ENCODE measurements at regions not wholly inside any gene's neighbourhood (a gene's known extent, or its start where the extent isn't known, plus 50 kb on each side); places are given as distances from the start of the nearest gene placed in this dataset.

DNA sequence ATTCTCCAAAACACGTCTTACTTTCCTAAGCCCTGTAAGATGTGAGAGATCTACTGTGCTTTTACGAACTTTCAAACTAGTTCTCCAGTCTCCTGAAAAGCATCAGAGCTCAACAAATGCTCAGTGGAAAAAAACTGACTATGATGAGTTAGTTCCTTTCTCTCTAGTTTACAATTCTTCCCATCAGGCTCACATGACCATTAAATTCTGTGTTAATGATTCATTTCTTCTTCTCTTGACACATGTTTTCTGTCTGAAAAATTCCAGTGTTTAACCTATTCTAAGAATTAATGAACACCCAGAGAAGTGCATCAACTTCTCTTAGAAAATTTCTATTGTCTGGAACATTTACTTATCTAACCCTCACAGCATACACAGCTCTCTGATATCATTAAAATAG lies 844.3 kb downstream of the SI start:
- H2AFZ ChIP-seq (ENCODE audit: low read length, unreplicated experiment): no peak overlapping the region
- no peaks in the 10 kb centered on the region for H3K27me3 ChIP-seq (ENCODE audit: insufficient read depth, low read length)
- no peaks in the 10 kb centered on the region for H3K4me1 ChIP-seq (ENCODE audit: control insufficient read depth, insufficient read depth, low read length, unreplicated experiment)
- no peaks in the 10 kb centered on the region for H3K79me2 ChIP-seq (ENCODE audit: control insufficient read depth, insufficient read depth, low read length, unreplicated experiment)
- no peak overlapping the region for H3K27ac ChIP-seq (ENCODE audit: low read depth, low read length)
- H3K4me3 ChIP-seq (ENCODE audit: low read depth, low read length): no peak overlapping the region
- H3K36me3 ChIP-seq (ENCODE audit: insufficient read depth, low read length): no peaks in the 10 kb centered on the region

DNA sequence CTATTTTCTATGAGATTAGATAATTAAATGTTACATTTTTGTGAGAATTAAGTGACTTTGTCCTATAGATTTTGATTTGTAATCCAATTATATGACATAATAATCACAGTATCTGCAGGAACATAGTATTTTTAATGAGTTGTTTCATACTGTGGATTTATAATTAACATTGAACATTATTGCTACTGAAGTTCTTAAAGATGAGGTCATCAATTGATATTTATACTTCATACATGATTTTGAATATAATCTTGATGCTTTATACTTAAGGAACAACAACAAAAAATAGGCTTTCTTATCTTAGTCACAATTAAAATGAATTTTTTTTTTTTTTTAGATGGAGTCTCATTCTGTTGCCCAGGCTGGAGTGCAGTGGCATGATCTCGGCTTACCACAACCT lies 846.6 kb downstream of the SI start:
- H3K4me3 ChIP-seq (ENCODE audit: low read depth, low read length): no peak overlapping the region
- H3K27me3 ChIP-seq (ENCODE audit: insufficient read depth, low read length): no peaks in the 10 kb centered on the region
- no peaks in the 10 kb centered on the region for H3K4me1 ChIP-seq (ENCODE audit: control insufficient read depth, insufficient read depth, low read length, unreplicated experiment)
- H3K27ac ChIP-seq (ENCODE audit: low read depth, low read length): no peak overlapping the region
- no peaks in the 10 kb centered on the region for H3K36me3 ChIP-seq (ENCODE audit: insufficient read depth, low read length)
- H2AFZ ChIP-seq (ENCODE audit: low read length, unreplicated experiment): no peak overlapping the region
- H3K79me2 ChIP-seq (ENCODE audit: control insufficient read depth, insufficient read depth, low read length, unreplicated experiment): no peaks in the 10 kb centered on the region

DNA sequence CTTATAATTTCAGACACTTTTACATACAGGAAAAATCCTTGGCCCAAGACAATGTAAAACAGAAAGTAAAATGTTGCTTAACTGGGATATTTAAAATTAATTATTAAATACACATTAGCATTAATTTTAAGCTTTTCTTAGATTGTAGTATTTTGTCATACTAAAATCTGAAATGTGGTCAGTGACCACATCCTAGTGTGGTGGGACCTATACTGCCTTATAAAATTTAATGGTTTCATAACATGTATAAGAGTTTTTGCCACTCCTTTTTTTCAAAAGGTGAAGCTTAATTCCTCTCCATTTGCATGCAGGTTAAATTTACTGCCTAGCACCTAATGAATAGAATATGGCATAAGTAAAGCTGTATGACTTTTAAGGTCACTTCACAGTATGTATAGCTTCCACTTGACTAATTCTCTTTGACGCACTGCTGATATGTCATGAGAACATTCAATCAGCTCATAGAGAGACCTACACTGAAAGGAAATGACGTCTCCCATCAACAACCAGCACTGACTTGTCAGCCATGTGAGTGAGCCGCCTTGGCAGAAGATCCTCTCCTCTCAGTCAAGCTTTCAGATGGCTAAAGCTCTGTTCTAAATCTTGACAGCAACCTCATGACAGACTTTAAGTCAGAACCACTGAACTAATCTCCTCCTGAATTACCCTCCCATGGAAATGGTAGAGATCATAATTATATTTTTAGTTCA lies 847.8 kb downstream of the SI start:
- Histone ChIP-seq H3K4me1 (ENCODE audit: control insufficient read depth, insufficient read depth, low read length, unreplicated experiment) (no peaks in the 10 kb centered on the region), H3K79me2 (ENCODE audit: control insufficient read depth, insufficient read depth, low read length, unreplicated experiment) (no peaks in the 10 kb centered on the region), H2AFZ (ENCODE audit: low read length, unreplicated experiment) (no peak overlapping the region), H3K36me3 (ENCODE audit: insufficient read depth, low read length) (no peaks in the 10 kb centered on the region), H3K27me3 (ENCODE audit: insufficient read depth, low read length) (no peaks in the 10 kb centered on the region), H3K27ac (ENCODE audit: low read depth, low read length) (no peak overlapping the region), H3K4me3 (ENCODE audit: low read depth, low read length) (no peak overlapping the region)

DNA sequence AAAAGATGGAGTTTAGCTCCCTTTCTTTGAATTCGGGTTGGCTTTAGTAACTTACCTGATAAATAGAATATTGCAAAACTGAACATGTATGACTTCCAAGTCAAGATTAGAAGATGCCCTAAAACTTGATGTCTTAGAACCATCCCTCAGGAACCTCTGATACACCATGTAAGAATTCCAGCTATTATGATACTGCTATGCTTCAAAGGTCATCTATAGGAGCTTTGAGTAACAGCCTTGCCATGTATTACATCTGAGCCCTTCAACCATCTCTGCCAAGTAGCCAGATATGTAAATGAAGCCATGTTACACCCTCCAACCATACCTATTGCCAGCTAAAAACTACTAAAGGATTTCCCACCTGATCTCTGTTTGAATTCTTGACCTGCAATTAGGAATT lies 854.2 kb downstream of the SI start:
- H2AFZ ChIP-seq (ENCODE audit: low read length, unreplicated experiment): no peak overlapping the region
- no peaks in the 10 kb centered on the region for H3K36me3 ChIP-seq (ENCODE audit: insufficient read depth, low read length)
- no peaks in the 10 kb centered on the region for H3K79me2 ChIP-seq (ENCODE audit: control insufficient read depth, insufficient read depth, low read length, unreplicated experiment)
- H3K4me1 ChIP-seq (ENCODE audit: control insufficient read depth, insufficient read depth, low read length, unreplicated experiment): no peaks in the 10 kb centered on the region
- no peaks in the 10 kb centered on the region for H3K27me3 ChIP-seq (ENCODE audit: insufficient read depth, low read length)
- no peak overlapping the region for H3K27ac ChIP-seq (ENCODE audit: low read depth, low read length)
- no peak overlapping the region for H3K4me3 ChIP-seq (ENCODE audit: low read depth, low read length)

DNA sequence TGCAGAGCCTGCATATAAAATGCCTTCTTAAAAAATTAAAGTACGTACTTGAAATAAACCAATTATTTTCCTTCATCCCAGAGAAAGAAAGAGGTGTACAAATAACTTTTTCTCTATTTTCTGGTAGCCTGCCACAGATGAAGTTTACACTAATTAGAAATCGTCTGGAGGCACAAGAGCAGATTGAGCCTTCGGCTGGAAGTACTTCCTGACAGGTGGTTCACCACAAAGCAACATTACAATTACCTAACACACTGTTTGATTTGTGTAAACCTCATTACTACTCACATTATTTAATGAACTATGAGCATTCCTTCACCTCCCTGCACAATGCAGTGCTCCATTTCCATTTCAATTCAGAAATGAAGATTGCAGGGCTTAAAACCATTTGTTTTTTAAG lies 856.1 kb downstream of the SI start:
- H3K36me3 ChIP-seq (ENCODE audit: insufficient read depth, low read length): no peaks in the 10 kb centered on the region
- H3K27ac ChIP-seq (ENCODE audit: low read depth, low read length): no peak overlapping the region
- no peak overlapping the region for H3K4me3 ChIP-seq (ENCODE audit: low read depth, low read length)
- H3K4me1 ChIP-seq (ENCODE audit: control insufficient read depth, insufficient read depth, low read length, unreplicated experiment): no peaks in the 10 kb centered on the region
- H3K79me2 ChIP-seq (ENCODE audit: control insufficient read depth, insufficient read depth, low read length, unreplicated experiment): no peaks in the 10 kb centered on the region
- no peak overlapping the region for H2AFZ ChIP-seq (ENCODE audit: low read length, unreplicated experiment)
- H3K27me3 ChIP-seq (ENCODE audit: insufficient read depth, low read length): no peaks in the 10 kb centered on the region

DNA sequence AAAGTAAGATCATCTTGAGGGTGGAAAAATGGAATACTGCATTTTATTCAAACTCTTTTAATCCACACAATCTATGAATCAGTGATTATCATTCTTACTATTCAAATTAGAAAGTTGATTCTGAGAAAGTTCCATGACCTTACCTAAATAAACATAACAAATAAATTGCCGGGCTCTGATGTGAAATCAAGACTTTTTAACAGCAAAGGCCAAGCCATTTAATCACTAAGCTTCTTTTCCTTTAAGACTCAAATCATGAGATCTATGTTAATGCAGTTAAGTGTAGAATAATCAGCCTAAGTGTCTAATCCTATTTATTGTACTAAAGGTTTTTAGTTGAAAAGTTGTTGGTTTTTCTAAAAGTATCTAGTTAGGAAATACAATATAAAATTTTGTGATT lies 857.0 kb downstream of the SI start:
- H3K79me2 ChIP-seq (ENCODE audit: control insufficient read depth, insufficient read depth, low read length, unreplicated experiment): no peaks in the 10 kb centered on the region
- no peaks in the 10 kb centered on the region for H3K4me1 ChIP-seq (ENCODE audit: control insufficient read depth, insufficient read depth, low read length, unreplicated experiment)
- no peaks in the 10 kb centered on the region for H3K27me3 ChIP-seq (ENCODE audit: insufficient read depth, low read length)
- H3K27ac ChIP-seq (ENCODE audit: low read depth, low read length): no peak overlapping the region
- H3K4me3 ChIP-seq (ENCODE audit: low read depth, low read length): no peak overlapping the region
- H3K36me3 ChIP-seq (ENCODE audit: insufficient read depth, low read length): no peaks in the 10 kb centered on the region
- no peak overlapping the region for H2AFZ ChIP-seq (ENCODE audit: low read length, unreplicated experiment)

DNA sequence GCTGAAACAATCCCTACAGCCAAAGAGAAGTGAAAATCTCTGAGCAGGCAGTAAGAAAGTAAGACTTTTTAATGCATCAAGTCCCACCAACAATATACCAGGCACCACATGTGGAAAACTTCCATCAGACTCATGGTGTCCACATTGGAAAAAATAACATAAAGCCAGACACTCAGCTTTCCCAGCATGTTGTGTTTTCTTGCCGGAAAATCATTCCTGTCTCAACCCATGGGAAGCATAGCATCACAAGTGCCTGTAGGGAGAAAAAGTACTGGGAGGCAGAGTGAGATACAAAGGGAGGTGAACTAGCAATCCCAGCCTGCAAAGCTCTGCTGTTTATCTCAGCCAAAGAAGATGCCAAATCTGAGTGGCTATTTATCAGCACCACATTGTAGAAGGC lies 868.9 kb downstream of the SI start:
- no peaks in the 10 kb centered on the region for H3K79me2 ChIP-seq (ENCODE audit: control insufficient read depth, insufficient read depth, low read length, unreplicated experiment)
- H3K27ac ChIP-seq (ENCODE audit: low read depth, low read length): peak overlapping the region; percentile 26; the same call in 1 of the 2 replicates
- H2AFZ ChIP-seq (ENCODE audit: low read length, unreplicated experiment): no peak overlapping the region
- no peaks in the 10 kb centered on the region for H3K27me3 ChIP-seq (ENCODE audit: insufficient read depth, low read length)
- no peak overlapping the region for H3K4me3 ChIP-seq (ENCODE audit: low read depth, low read length)
- peaks cover 19% of the 10 kb centered on the region for H3K4me1 ChIP-seq (ENCODE audit: control insufficient read depth, insufficient read depth, low read length, unreplicated experiment)
- no peaks in the 10 kb centered on the region for H3K36me3 ChIP-seq (ENCODE audit: insufficient read depth, low read length)

DNA sequence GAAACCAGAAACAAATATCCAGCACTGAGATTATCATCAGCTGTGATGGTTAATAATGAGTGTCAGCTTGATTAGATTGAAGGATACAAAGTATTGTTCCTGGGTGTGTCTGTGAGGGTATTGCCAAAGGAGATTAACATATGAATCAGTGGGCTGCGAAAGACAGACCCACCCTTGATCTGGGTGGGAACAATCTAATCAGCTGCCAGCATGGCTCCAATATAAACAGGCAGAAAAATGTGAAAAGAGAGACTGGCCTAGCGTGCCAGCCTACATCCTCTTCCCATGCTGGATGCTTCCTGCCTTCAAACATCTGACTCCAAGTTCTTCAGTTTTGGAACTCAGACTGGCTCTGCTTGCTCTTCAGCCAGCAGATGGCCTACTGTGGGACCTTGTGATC lies 869.5 kb downstream of the SI start:
- H3K36me3 ChIP-seq (ENCODE audit: insufficient read depth, low read length): no peaks in the 10 kb centered on the region
- no peak overlapping the region for H2AFZ ChIP-seq (ENCODE audit: low read length, unreplicated experiment)
- no peaks in the 10 kb centered on the region for H3K79me2 ChIP-seq (ENCODE audit: control insufficient read depth, insufficient read depth, low read length, unreplicated experiment)
- no peaks in the 10 kb centered on the region for H3K27me3 ChIP-seq (ENCODE audit: insufficient read depth, low read length)
- H3K4me1 ChIP-seq (ENCODE audit: control insufficient read depth, insufficient read depth, low read length, unreplicated experiment): peaks cover 19% of the 10 kb centered on the region
- no peak overlapping the region for H3K4me3 ChIP-seq (ENCODE audit: low read depth, low read length)
- peak overlapping the region; percentile 29; the same call in 1 of the 2 replicates for H3K27ac ChIP-seq (ENCODE audit: low read depth, low read length)

DNA sequence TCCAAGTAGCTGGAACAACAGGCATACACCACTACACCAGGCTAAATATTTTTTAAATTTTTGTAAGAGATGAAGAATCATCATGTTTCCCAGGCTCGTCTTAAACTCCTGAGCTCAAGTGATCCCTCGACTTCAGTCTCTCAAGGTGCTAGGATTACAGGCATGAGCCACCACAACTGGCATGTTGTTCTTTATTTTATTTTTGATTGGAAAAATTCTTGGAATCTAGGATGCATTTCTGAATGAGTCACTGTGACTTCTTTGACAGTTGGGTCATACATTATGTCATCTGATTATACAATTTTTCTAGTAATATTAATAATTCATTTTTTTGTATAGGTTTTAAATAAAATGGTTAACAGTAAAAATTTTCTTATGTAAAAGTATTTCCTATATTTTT lies 870.2 kb downstream of the SI start:
- no peak overlapping the region for H3K4me3 ChIP-seq (ENCODE audit: low read depth, low read length)
- H3K27me3 ChIP-seq (ENCODE audit: insufficient read depth, low read length): no peaks in the 10 kb centered on the region
- H2AFZ ChIP-seq (ENCODE audit: low read length, unreplicated experiment): no peak overlapping the region
- H3K79me2 ChIP-seq (ENCODE audit: control insufficient read depth, insufficient read depth, low read length, unreplicated experiment): no peaks in the 10 kb centered on the region
- no peak overlapping the region for H3K27ac ChIP-seq (ENCODE audit: low read depth, low read length)
- H3K36me3 ChIP-seq (ENCODE audit: insufficient read depth, low read length): no peaks in the 10 kb centered on the region
- peaks cover 19% of the 10 kb centered on the region for H3K4me1 ChIP-seq (ENCODE audit: control insufficient read depth, insufficient read depth, low read length, unreplicated experiment)

DNA sequence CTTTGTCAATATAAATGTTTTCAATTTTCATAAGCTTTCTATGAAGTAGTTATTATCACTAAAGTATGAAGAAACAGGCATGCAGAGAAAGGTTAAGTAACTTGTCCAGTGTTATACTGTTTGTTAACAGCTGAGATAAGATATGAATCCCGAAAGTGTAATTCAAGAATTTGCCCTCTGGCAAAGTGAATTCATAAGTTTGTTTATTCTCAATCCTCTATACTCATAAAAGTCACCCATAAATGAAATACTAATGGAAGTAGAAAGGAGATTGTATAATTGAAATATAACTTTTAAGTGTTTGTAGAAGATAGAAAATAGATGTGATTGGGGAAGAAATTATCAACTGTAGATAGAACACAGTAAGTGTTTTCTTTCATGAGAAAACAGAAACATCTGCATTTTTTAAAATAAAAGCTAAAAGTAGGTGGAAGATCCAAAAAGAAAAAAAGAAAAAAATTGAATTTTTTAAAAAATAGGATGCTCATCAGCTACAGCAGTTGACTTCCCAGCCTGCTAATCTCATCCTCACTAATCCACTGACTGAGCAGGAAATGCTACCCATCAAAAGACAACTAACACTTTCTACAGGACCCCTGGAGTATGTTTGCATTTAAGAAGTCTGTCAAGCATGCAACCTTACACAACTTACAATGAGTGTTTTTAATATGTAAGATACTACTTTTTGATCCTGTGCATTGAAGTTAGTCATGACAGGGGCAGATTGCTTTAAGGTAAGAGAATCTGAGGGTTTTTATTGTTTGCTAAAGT lies 878.1 kb downstream of the SI start:
- no peak overlapping the region for H2AFZ ChIP-seq (ENCODE audit: low read length, unreplicated experiment)
- H3K4me3 ChIP-seq (ENCODE audit: low read depth, low read length): no peak overlapping the region
- no peaks in the 10 kb centered on the region for H3K4me1 ChIP-seq (ENCODE audit: control insufficient read depth, insufficient read depth, low read length, unreplicated experiment)
- H3K27me3 ChIP-seq (ENCODE audit: insufficient read depth, low read length): no peaks in the 10 kb centered on the region
- no peaks in the 10 kb centered on the region for H3K79me2 ChIP-seq (ENCODE audit: control insufficient read depth, insufficient read depth, low read length, unreplicated experiment)
- H3K36me3 ChIP-seq (ENCODE audit: insufficient read depth, low read length): no peaks in the 10 kb centered on the region
- no peak overlapping the region for H3K27ac ChIP-seq (ENCODE audit: low read depth, low read length)

DNA sequence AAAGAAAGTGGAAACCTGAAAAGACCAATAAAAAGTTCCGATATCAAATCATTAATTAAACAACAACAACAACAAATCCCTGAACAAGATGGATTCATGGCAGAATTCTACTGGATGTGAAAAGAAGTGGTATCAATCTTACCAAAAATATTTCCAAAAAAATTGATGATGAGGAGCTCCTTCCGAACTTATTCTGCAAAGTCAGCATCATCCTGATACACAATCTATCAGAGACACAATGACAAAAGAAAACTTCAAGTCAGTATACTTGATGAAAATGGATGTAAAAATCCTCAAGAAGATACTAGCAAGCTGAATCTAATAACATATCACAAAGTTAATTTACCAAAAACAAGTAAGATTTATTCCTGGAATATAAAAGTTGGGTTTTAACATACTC lies 881.8 kb downstream of the SI start:
- Histone ChIP-seq H3K27me3 (ENCODE audit: insufficient read depth, low read length) (no peaks in the 10 kb centered on the region), H2AFZ (ENCODE audit: low read length, unreplicated experiment) (no peak overlapping the region), H3K27ac (ENCODE audit: low read depth, low read length) (no peak overlapping the region), H3K79me2 (ENCODE audit: control insufficient read depth, insufficient read depth, low read length, unreplicated experiment) (no peaks in the 10 kb centered on the region), H3K4me3 (ENCODE audit: low read depth, low read length) (no peak overlapping the region), H3K4me1 (ENCODE audit: control insufficient read depth, insufficient read depth, low read length, unreplicated experiment) (no peaks in the 10 kb centered on the region), H3K36me3 (ENCODE audit: insufficient read depth, low read length) (no peaks in the 10 kb centered on the region)
